Retinal pigment epithelial cell (primary cell): ENCODE measurements at regions not wholly inside any gene's neighbourhood (a gene's known extent, or its start where the extent isn't known, plus 50 kb on each side); places are given as distances from the start of the nearest gene placed in this dataset.

Source experiments
- DNase-seq: peaks from one replicate; pipeline ENCODE4 v3.0.0-alpha.2; 2010; ENCODE audit warnings: low read depth
- H3K4me3 ChIP-seq: 2 replicates; pipeline ENCODE4 v1.5.1; 2011; ENCODE audit warnings: mild to moderate bottlenecking, low read length, control low read depth, moderate library complexity
- TF ChIP-seq, protein P1 (sequence below): conservative IDR thresholded peaks from 2 replicates; pipeline ENCODE4 v1.5.1; 2011; ENCODE audit warnings: low read depth, low read length, control low read depth, inconsistent platforms

DNA sequence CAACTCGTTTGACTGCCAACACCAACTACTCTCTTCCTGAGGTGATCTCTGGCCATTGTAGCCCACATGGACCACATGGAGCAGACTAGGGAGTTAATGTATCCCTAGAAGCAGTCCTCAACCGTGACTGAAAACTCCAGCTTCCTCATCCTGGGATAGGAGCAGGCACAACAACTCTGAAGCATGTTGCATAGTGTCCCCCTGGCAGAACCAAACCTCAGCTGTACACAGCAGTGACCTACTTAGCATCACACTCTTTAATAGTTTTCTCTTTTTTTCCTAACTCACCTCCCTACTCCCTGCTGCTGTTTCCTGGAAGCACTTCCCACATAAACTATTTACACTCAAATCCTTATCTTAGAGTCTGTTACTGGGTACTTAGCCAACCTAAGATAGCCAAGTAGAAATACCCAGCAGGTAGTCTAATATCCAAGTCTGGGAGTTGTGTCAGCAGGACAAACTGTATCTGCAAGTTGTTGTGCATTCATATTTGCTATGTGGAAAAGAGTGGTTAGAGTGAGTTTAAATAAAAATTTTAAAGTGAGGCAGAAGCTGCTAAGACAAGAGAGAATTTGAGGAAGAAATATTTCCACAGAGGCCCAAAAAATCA lies 228.8 kb downstream of the LTN1 start:
- H3K4me3 ChIP-seq, result no peak overlapping the region
- DNase-seq, result no peak
- TF ChIP-seq, protein P1, sequence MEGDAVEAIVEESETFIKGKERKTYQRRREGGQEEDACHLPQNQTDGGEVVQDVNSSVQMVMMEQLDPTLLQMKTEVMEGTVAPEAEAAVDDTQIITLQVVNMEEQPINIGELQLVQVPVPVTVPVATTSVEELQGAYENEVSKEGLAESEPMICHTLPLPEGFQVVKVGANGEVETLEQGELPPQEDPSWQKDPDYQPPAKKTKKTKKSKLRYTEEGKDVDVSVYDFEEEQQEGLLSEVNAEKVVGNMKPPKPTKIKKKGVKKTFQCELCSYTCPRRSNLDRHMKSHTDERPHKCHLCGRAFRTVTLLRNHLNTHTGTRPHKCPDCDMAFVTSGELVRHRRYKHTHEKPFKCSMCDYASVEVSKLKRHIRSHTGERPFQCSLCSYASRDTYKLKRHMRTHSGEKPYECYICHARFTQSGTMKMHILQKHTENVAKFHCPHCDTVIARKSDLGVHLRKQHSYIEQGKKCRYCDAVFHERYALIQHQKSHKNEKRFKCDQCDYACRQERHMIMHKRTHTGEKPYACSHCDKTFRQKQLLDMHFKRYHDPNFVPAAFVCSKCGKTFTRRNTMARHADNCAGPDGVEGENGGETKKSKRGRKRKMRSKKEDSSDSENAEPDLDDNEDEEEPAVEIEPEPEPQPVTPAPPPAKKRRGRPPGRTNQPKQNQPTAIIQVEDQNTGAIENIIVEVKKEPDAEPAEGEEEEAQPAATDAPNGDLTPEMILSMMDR, result no peak

DNA sequence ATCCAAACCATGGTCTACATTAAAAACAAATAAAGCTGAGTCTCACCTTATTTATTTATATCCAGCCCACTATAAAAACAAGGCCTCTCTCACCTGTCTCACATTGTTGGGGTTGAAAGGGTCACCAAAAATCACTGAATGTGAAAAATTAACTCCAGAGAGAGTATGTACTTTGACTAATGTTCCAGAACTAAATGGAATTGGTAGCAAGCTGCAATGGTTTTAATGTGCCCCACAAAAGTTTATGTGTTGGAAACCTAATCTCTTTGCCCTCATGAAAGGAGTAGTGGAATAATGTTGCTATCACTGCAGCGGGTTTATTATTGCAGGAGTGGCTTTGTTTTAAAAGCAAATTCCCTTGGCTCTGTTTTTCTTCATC lies 230.3 kb downstream of the LTN1 start:
- no peak overlapping the region for H3K4me3 ChIP-seq
- DNase-seq, result no peak
- TF ChIP-seq, protein P1, result no peak

DNA sequence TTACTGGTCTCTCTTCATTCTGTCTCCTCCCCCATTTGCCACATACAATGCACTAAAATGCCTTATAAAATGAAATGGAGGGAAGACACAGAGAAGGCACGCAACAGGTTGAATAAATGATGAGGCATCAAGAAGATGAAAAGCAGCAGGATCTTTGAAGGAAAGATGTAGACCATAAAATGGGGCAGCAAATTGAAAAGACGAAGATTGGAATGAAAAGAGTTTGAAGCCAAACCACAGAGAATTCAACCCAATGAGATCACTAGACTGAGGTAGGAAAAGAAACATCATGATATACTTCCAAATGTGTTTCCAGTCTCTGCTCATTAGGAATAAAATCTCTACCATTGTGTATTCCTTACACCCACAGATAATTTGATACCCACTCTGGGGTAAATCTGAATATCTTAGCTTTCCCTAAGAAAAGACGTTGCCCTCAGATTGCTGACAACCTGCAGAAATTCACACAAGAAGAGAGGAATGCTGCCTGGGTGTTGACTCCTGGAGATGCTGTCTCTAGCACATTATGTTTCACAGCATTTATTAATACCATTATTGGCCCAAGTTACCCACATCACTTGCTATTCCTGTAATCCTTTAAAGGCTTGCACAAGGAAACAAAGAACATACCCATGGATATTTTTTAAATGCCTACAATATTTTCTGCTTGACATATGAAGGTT lies 230.9 kb downstream of the LTN1 start:
- no peak for DNase-seq
- H3K4me3 ChIP-seq, result no peak overlapping the region
- TF ChIP-seq, protein P1, result no peak

DNA sequence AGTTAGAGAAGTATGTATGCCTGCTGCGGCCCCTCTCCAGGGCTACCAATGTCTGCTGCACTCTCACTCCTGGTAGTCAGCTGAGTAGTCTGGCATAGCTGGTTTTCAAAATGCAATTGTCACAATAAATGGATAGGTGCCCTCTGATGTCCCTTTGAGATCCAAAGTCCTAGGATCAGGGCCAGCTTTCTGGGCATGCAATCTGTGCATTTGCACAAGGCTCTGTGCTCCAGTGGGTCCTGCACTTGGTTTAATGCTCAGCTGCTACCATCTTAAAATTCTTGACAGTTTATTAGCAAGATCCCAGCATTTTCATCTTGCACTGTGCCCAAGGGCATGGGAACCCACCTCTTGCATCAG lies 233.8 kb downstream of the LTN1 start:
- DNase-seq, result no peak
- no peak overlapping the region for H3K4me3 ChIP-seq
- TF ChIP-seq, protein P1, result no peak

DNA sequence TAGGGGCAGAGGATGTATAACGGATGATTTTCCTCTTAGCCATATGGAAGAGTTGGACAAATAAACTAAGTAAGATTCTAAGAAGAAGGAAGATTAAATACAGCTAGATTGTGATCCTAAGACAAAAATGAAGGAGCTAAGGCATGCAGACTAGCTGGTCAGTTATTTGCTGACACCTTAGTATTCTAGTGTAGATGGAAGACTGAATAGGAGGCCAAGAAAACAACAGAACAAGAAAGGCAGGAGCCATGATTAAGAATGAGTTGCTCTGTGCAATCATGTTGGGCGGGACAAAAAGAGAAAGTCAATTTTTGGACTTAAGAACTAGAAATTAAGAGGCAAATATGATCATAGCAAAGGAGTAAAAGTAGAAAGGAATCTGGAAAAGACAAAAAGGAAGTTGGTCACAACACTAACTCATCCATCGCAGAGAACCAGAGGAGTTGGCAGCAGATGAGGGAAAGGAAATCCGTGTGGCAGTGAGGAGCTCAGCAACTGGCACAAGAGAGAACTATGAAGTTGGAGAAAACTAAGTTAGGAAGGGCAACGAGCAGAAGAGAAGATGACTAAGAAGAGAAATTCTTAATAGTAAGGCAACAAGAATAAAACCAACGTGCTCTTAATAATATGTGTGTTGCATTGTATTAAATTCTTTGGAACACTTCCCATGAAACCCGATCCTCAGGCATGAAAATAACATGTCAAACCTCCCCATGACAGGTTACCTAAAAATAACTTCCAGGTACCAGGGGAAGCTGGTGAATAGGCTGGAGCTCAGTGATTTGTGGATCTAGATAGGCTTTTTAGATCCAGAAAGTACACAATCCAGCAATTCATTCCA lies 234.4 kb downstream of the LTN1 start:
- TF ChIP-seq, protein P1, result no peak
- no peak overlapping the region for H3K4me3 ChIP-seq
- no peak for DNase-seq

DNA sequence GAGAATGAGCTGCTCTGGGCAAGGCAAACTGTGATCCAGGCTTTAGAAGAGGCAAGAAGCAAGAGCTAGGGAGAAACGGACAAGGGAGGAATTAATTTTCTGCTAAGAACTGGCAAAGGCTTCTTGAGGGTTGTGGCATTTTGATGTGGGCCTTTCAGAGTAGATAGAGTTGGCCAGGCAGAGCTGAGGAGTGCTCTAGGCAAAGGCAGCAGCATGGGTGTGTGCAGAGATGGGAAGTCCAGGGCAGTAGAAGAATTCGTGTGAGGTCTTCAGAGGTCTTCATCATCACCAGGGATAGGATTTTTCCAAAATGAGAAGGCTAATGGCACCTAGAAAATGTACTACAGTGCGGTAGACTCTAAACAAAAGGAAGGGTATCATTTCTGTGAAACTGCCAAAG lies 237.8 kb downstream of the LTN1 start:
- TF ChIP-seq, protein P1, result no peak
- no peak for DNase-seq
- no peak overlapping the region for H3K4me3 ChIP-seq
